ENCODE measurements at regions not wholly inside any gene's neighbourhood (a gene's known extent, or its start where the extent isn't known, plus 50 kb on each side); places are given as distances from the start of the nearest gene placed in this dataset.

- no peak for TF ChIP-seq CTCF (IDR thresholded peaks at IDR 0.05)
- Mint-ChIP-seq H3K4me3 (ENCODE audit: unreplicated experiment) (no peak overlapping the region), H3K36me3 (ENCODE audit: low read depth) (peaks cover 1% of the 10 kb centered on the region), H3K4me1 (ENCODE audit: low read depth) (no peaks in the 10 kb centered on the region), H3K9me3 (ENCODE audit: low read depth) (peaks cover 24% of the 10 kb centered on the region), H3K27me3 (ENCODE audit: low read depth) (no peaks in the 10 kb centered on the region), H3K27ac (ENCODE audit: unreplicated experiment) (no peak overlapping the region)
- DNase-seq (ENCODE audit: low spot score) = no peak
Measured at GRCh38 chr16:17629936-17630335, 159.2 kb upstream of the XYLT1 start.

- TF ChIP-seq CTCF (IDR thresholded peaks at IDR 0.05) = no peak
- no peak overlapping the region for H3K27ac Mint-ChIP-seq (ENCODE audit: unreplicated experiment)
- no peaks in the 10 kb centered on the region for H3K4me1 Mint-ChIP-seq (ENCODE audit: low read depth)
- no peaks in the 10 kb centered on the region for H3K27me3 Mint-ChIP-seq (ENCODE audit: low read depth)
- peaks cover 29% of the 10 kb centered on the region for H3K9me3 Mint-ChIP-seq (ENCODE audit: low read depth)
- H3K4me3 Mint-ChIP-seq (ENCODE audit: unreplicated experiment) = no peak overlapping the region
- H3K36me3 Mint-ChIP-seq (ENCODE audit: low read depth) = peaks cover 1% of the 10 kb centered on the region
- DNase-seq (ENCODE audit: low spot score) = no peak
Measured at GRCh38 chr16:17628983-17629382, 158.2 kb upstream of the XYLT1 start.

GRCh38 chr16:17622366-17622765 is 151.6 kb upstream of the XYLT1 start:
- H3K4me1 Mint-ChIP-seq (ENCODE audit: low read depth) = no peaks in the 10 kb centered on the region
- DNase-seq (ENCODE audit: low spot score) = no peak
- no peaks in the 10 kb centered on the region for H3K27me3 Mint-ChIP-seq (ENCODE audit: low read depth)
- no peak overlapping the region for H3K27ac Mint-ChIP-seq (ENCODE audit: unreplicated experiment)
- peaks cover 24% of the 10 kb centered on the region for H3K9me3 Mint-ChIP-seq (ENCODE audit: low read depth)
- H3K36me3 Mint-ChIP-seq (ENCODE audit: low read depth) = peaks cover 1% of the 10 kb centered on the region
- no peak overlapping the region for H3K4me3 Mint-ChIP-seq (ENCODE audit: unreplicated experiment)
- no peak for TF ChIP-seq CTCF (IDR thresholded peaks at IDR 0.05)

GRCh38 chr16:17619261-17619660 is 148.5 kb upstream of the XYLT1 start:
- H3K27me3 Mint-ChIP-seq (ENCODE audit: low read depth) = no peaks in the 10 kb centered on the region
- H3K4me3 Mint-ChIP-seq (ENCODE audit: unreplicated experiment) = no peak overlapping the region
- no peaks in the 10 kb centered on the region for H3K36me3 Mint-ChIP-seq (ENCODE audit: low read depth)
- no peak overlapping the region for H3K27ac Mint-ChIP-seq (ENCODE audit: unreplicated experiment)
- no peaks in the 10 kb centered on the region for H3K9me3 Mint-ChIP-seq (ENCODE audit: low read depth)
- DNase-seq (ENCODE audit: low spot score) = no peak
- H3K4me1 Mint-ChIP-seq (ENCODE audit: low read depth) = no peaks in the 10 kb centered on the region
- no peak for TF ChIP-seq CTCF (IDR thresholded peaks at IDR 0.05)

GRCh38 chr16:17617021-17617552 is 146.3 kb upstream of the XYLT1 start:
- TF ChIP-seq CTCF (IDR thresholded peaks at IDR 0.05) = no peak
- Mint-ChIP-seq H3K27me3 (ENCODE audit: low read depth) (no peaks in the 10 kb centered on the region), H3K4me1 (ENCODE audit: low read depth) (no peaks in the 10 kb centered on the region), H3K4me3 (ENCODE audit: unreplicated experiment) (no peak overlapping the region), H3K36me3 (ENCODE audit: low read depth) (no peaks in the 10 kb centered on the region), H3K27ac (ENCODE audit: unreplicated experiment) (no peak overlapping the region), H3K9me3 (ENCODE audit: low read depth) (no peaks in the 10 kb centered on the region)
- no peak for DNase-seq (ENCODE audit: low spot score)
